Activated CD4-positive, alpha-beta T cell treated with anti-CD3 and anti-CD28 coated beads, Interleukin-2, Interleukin-6, amounts not matched to agents 100 ng/mL and 50 ng/mL, durations not matched to agents 16 hours and 8 hours (primary cell): ENCODE measurements at regions not wholly inside any gene's neighbourhood (a gene's known extent, or its start where the extent isn't known, plus 50 kb on each side); places are given as distances from the start of the nearest gene placed in this dataset.
"Not testable (repeated sequence)": the region's sequence is repeated elsewhere in the genome, so short reads cannot be mapped to it uniquely, and the experiment has no call there.

ENCODE experiments used
- DNase-seq: peaks from one replicate; pipeline ENCODE4 v3.0.0-alpha.2; 2020

DNA sequence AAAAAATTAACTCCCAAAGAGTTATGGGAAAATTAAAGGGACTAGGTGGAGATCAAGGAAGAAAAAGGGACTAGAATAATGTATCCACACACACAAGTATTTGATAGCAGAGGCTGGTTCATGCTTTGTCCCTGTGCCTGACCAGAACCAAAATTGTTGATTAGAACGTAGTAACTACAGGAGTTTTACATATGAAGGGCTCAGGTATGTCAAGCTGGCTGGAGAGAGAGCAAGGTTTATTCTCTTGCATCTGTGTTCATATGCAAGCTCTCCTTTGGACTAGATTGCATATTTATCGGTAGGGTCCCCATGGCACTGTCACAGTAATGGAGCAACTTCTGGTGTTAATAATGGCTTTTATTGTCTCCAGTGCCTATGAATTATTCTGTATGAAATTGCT, 239.9 kb upstream of the TRPM3 start:
- no peak for DNase-seq

DNA sequence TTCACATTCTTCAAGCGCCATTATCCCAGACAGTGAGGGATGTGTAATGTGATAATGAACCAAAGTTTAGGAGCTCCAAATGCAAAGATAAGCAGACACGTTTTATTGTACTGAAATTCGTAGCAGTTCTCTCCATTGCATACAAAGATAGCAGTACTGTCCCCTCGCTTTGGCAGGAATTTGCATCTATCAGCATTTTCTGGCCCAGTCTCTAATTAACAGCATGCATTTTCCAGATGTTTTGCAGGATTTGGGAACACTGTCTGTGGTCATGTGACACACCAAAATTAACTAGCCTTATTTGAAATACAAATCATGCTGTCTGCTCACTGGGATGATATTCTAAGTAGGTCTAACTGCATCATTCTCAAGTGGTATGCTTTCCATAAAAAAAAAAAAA, 235.9 kb upstream of the TRPM3 start:
- DNase-seq, result no peak

DNA sequence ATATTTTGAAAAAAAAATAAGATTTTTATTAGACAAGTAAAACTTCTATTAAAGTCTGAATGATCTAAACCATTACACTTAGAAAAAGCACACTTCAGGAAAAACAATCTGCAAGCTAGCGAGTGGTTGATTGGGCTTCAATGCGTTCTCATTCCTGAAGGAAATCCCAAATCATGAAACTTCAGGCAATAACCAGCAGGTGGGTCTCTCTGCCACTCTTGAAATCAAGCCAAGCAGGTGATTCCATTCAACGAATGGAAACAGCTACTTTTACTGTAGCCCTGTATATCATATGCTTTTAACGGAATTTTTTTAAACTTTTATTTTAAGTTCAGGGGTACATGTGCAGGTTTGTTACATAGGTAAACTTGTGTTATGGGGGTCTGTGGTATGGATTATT, 234.5 kb upstream of the TRPM3 start:
- no peak for DNase-seq

DNA sequence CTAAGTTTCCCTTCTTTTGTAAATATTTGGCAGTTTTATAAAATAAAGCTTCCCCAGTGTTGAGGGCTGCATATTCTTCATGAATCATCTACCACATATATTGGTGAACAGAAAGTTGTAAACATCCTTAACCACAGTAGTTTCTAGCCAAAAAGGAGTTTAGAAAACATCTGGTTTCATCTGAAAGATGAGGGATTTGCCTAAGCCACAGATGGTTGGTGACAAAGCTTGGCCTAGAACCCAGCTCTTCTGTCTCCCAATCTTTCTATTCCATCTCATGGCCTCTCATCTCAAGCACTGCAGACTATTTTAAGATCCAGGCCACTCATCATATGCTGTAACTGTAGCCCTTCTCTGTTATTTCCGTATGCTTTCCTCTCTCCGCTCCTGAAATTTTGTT, 232.3 kb upstream of the TRPM3 start:
- no peak for DNase-seq

DNA sequence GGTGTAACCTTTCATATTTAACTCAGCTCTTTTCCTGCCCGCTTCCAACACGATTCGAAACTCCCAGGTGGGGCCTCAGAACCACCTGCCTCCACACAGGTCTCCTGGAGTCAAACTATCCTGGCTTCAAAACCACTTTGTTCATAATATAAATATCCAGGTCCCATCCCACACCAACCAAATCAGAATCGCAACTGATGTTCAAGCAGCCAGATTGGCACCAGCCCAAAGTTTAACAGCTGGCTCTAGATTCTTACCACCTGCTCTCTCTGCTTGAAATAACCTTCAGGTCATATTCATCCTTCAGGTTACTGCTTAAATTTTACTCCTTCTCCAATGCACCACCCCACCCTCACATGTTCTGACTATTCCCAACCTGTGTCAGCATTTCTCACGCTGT, 231.4 kb upstream of the TRPM3 start:
- DNase-seq, result no peak

DNA sequence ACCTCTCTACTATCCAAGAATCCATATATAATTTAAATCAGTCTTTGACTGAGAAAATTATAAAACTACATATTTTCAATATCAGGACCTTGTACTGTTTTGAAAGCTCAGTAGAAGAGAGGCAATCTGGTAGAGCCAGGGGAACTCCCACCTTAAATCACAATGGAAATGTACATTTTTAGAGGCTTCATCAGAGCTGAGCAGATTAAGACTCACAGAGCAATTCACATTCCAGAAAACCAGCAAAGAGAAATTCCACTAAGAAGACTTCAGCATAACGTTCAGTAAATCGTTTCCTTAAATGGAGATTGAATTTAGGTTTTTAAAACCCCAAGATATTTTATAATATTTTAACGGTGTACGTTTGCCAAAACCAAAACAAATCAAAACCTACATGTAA, 227.8 kb upstream of the TRPM3 start:
- no peak for DNase-seq

DNA sequence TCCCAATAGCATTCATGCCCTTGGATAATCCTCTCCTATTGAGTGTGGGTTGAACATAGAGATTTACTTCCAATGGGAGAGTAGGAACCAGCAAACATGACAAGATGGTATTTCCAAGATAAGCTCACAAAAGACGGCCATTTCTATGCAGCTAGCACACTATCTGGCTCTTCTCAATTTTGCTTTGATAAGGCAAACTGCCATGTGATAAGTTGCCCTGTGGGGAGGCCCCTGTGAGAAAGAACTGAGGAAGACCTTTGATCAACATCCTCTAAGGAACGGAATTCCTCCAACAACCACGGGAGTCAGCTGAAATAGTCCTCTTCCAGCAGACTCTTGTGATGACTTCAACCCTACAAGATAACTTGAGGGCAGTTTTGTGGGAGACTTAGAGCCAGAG, 211.9 kb upstream of the TRPM3 start:
- no peak for DNase-seq

DNA sequence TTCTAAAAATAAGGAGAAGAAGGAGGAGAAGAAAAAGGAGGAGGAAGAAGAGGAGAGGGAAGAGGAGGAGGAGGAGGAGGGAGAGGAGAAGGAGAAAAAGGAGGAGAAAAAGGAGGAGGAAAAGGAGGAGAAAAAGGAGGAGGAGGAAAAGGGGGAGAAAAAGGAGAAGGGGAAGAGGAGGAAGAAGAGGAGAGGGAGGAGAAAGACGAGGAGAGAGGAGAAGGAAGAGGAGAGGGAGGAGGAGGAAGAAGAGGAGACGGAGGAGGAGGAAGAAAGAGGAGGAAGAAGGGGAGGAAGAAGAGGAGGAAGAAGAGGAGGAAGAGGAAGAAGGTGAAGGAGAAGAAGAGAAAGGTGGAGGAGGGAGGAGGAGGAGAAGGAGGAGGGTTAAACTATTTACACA, 210.2 kb upstream of the TRPM3 start:
- no peak for DNase-seq

DNA sequence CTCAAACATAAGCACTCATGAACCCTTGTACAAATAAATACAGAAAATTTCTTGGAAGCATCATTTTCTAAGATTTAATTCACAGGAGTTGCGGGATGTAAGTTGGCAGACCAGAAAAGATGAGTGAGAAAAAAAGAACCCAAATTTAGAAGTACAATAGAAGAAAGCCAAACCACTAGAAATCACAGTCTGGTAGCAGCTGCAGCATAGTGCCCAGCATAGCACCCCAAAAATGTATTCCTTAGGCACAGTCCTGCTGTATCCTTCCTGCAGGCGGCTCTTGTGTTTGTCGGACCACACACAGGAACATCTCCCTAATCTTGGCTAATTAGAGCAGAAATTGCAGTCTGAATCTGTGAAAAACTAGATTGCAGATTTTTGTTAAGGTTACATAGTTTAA, 208.5 kb upstream of the TRPM3 start:
- no peak for DNase-seq

DNA sequence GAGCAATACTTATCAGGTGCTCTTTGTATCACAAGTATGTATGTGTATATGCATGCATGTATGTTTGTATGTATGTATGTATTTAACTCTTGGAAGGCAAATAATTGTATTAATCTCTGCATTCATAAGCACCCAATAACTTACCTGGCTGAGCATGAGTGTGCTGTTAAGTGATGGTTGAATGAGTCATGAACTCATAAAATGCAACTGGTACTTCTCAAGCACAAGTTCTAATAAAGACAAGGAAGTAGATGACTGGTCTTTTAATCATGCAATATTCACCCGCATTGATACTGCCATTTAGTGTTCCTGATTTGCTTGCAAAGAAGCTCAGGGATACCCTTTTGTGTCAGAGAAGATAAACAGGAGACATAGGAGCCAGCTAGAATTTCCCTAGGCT, 204.9 kb upstream of the TRPM3 start:
- DNase-seq, result no peak

DNA sequence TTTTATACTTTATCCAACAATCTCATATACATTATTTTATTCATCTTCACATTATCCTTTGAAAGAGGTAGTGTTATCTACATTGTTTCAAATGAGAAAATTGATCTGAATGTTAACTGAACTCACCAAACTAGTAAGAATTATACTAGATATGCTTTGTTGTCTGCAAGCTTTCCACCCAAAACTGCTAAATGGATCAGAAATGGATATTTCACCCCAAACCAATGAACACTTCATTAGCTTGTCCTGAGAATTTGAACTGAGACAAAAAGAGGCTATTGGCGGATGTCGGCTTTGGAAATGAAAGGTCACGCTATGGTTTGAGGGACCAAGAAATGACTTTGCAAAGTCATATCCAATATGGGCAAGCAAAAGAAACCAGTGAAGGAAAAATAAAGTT, 201.9 kb upstream of the TRPM3 start:
- no peak for DNase-seq

DNA sequence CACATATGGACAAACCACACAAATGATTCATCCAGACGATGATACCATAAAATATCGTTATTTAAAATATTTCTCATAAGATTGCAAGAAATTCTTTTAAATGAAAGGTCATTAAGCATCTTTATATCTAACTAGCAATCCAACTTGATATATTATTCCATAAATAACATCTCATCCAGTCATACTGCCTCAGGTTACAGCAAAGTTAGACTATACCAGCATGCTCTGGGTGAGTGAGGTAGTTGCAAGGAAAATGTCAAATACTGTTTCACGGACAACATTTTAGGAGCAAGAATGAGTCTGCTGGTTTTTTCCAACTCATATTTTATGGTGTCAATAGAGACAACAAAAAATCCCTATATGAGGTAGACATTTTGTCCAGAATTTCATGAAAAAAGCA, 200.9 kb upstream of the TRPM3 start:
- no peak for DNase-seq

DNA sequence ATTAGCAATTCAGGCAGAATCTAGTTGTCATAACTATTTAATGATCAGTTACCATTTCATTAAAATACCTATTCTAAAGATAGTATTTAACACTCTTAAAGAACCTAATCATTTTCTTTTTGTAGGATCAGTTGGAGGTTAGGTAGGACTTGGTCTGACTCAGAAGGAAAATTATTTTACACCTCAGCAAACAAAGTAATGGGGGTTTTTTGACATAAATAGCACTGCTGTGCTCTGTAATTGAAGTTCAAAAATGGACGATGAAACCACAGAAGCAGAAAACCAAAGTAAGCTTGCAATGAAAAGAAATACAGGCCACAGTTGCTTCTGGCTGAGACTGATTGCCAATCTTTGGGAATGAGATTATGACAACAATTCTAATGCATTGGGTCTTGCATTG, 187.0 kb upstream of the TRPM3 start:
- DNase-seq, result no peak

DNA sequence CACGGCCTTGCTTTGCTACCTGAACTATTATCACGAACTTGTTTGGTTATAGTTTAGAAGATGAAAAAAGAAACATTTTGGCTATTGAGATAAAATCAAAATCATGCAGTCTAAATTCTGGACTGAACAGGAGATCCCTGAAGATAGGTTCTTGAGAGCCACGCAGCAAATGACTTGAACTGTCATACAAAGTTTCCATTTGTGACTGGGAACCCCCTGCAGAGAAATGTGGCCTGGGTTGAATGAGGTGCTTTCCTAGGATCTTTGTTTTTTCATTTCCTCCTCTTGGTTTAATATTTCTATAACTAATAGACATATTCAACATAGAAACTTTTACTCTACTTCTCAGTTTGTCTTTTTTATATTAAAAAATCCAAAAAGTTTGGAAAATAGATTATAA, 184.7 kb upstream of the TRPM3 start:
- DNase-seq, result no peak

DNA sequence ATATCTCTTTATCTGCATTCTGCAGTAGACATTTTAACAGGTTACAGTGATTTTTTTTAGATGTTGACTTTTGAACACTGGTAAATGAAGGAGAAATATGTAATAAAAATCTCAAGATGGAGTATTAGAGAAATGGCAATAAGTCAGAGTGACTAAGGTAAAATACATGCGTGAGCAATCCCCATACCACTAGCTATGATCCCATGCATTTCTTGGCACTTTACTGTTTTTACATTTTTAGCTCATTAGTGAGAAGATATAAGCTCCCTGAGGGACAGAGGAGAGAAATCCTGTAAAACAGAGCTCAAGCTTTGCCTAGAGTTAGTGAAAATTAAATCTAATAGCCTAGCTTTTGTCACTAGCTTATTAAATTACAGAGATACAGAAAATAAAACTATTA, 181.9 kb upstream of the TRPM3 start:
- no peak for DNase-seq

DNA sequence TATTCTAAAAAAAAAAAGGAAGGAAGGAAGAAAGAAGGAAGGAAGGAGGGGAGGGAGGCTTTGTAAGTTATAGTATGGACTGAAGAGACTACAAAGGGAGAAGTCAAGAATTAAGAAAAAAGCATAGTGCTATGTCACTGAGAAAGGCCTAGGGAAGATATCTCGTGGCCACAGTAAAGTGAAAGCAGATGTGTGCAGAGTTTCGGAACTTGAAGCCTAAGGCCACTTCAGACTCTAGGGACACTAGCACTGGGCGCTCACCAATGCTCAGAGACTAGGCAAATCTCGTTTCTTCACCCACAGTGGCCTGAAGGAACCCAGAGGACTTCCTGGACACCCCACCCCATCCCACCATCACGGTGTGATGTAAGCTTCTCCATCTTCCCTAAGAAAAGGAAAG, 181.4 kb upstream of the TRPM3 start:
- DNase-seq, result no peak

DNA sequence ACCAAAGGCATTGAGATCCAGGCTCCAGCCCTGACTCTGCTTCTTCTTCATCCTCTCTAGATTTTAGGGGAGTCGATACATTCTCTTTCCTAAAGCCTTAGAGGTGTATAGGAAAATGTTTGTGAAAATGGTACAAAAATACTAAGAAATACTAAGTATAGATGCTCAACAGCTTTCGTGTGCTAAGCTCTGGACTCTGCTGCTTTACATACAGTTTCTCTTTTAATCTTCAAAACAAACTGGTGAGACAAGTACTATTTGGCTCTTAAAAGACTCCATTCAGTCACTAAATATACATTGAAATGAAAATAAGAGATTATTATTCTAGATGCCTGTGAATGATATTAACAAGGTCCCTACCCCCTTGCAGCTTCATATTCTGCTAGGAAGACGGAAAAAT, 174.5 kb upstream of the TRPM3 start:
- DNase-seq, result no peak

DNA sequence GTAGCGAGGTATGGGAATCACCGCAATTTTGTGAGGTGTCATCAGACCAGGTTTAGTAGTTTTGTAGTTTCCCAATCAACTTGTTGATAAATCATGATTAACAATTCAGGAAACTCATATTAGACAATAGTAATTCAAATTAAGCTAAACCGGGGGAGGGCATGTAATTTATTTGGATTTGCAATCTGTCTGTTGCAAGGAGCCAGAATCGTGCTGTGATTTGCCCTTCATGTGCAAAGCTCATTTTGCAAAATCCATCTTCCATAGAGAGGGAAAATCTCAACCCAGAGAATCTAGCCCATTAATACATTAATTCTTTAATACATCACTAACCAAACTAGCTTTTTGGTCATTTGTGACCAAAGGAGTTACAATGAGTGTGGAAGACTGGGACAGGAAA, 164.7 kb upstream of the TRPM3 start:
- no peak for DNase-seq

DNA sequence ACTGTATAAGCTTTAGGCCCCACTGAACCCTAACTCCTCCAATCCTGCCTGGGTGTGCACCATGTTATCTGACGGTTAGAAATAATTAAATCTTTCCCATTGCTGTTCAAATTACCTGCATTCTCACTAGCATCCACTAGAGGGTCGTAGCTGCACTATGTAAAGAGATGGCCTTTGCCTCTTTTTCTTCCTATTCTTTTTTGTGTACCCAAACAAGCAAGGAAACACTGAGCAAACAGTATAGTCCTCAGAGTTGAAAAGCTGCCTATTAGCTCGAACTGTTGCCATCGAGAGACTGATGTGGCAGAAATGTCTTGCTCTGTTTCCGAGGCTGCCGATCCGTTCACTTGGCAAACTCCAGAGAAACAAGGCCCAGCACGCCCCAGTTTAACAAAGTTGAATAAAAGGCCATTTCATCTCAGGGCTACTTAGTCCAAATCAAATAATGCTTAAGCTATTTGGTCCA, 163.8 kb upstream of the TRPM3 start:
- DNase-seq, result peak; percentile 63

DNA sequence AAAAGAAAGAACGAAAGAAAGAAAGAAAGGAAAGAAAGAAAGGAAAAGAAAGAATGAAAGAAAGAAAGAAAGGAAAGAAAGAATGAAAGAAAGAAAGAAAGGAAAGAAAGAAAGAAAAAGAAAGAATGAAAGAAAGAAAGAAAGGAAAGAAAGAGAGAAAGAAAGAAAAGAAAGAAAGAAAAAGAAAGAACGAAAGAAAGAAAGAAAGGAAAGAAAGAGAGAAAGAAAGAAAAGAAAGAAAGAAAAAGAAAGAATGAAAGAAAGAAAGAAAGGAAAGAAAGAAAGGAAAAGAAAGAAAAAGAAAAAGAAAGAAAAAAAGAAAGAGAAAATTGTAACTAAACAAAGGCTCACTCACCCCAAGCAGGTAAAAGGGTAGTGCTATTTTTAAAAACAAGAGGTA, 160.7 kb upstream of the TRPM3 start:
- DNase-seq, result not testable (repeated sequence)

DNA sequence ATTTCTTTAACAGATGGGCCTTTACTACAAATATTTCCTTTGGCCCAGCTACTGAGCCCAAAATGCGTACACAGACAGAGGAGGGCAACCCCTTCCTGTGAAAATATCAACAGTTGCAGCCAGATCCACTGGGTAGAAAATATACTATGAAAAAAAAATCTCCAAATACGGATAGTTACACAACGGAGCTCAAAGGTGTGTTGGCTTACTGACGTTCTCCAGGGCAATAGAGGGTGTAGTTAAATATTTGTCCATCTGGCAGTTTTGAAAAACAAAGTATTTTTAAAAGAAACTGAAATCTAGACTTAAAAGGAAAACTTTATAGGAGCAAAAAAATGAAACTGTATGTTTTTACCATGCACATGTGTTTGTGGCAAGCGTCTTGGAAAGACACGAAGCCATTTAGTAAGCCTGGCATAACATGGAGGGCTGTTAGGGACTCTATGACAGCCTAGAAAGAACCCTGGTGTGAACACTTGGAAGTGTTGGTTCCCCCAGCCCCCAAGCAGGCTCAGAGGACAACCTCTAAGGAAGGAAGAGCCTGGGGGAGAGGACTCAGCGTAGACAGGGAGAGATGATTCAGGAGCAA, 157.8 kb upstream of the TRPM3 start:
- no peak for DNase-seq

DNA sequence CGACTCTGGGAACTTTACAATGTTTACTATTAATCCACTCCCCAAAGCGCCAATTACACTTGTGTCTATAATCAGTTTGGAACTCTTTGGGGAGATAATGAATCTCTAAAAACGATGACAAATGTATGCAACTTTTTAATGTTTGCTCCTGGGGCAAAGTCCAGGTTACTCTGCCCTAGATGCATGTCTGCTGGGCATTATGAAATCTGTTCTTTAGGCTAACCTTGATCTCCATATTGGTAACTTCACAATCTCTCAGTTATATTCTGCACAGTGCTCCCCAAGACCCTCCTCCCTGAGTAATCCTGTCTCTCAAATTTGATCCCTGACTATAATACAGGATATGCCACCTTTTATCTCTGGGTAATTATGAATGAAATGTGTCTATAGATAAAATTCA, 152.2 kb upstream of the TRPM3 start:
- no peak for DNase-seq

DNA sequence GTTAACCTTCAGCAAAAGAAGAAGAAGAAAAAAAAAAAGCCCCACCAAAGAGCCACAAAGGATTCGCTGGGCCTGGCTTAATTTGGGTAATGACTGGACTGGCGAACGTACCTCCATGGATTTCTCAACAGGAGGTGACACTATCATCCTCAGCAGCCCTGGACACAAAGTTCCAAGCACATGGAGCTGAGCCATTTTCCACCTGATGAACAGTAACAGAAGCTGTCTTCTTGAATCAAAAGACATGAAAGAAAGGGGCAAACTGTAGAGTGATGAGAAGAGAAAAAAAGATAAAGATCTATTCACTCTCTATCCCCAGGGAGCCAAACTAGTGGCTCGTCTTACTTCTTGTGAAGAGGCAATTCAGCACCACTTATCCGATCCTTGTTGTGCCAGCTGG, 150.2 kb upstream of the TRPM3 start:
- no peak for DNase-seq

DNA sequence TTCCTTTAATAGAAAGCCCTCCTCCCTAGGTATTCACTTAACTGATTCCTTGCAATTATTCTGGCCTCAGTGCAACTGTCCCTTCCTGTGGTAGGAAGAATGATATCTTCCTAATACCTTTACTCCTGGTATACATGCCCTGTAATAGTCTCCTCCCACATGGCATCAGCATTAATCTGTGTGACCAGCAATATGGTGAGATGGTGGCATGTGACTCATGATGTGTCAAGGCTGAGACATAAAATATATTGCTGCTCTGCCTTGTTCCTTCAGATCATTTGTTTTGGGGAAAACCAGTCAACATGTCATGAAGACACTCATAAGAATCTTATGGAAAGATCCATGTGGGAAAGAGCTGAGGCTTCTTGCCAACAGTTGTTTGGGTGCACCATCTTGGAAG, 149.1 kb upstream of the TRPM3 start:
- no peak for DNase-seq

DNA sequence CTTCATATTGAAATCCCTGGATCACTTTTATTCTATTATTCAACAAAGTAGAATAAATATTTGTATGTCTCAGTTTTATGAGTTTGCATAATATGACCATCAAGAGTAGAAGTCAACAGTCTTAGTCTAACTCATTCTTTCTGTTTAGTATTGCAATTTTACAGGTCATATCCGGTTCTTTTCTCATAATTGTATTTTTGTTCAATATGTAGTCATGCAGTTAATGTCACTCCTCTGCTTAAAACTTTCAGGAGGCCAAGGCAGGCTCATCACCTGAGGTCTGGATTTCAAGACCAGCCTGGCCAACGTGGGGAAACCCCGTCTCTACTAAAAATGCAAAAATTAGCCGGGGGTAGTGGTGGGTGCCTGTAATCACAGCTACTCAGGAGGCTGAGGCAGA, 148.4 kb upstream of the TRPM3 start:
- no peak for DNase-seq
